ENCODE measurements at regions not wholly inside any gene's neighbourhood (a gene's known extent, or its start where the extent isn't known, plus 50 kb on each side); places are given as distances from the start of the nearest gene placed in this dataset.
A peak's percentile ranks its signal among the peaks of the same experiment; 100 is the strongest.

DNA sequence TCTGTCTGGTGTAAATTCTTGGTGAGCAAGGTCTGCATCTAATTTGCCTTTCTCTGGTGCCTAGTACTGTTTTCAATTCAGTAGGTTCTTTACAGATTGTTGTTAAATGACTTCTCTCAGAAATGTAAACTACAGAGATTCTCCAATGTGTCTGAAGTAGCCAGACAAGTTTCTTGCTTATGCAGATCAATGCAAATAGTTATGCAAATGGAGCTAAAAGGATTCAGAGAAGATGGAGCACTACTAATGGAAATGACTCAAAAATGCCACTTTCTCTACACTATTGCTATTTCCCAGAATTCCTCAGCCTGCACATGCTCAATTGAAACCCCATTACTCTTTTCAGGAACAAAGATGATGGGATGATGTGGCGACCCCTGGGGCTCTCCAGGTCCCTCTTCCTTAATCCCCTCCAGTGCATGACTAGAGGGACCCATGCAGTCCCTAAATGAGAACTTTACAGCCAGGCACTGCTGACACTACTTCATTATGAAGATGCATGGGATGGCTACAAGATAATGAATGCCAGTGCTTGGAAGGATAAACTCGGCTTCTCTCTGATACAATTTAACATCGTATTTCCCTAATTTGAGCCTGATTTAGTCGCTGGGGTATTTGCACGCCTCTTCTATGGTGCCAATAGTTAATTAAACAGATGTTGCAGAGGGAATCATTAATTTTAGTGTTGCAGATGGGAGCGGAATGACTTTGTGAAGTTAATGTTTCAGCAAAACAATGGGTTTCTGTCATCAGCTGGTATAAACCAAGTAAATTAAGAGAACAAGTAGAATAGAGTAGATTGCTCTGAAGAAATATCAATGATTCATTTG lies 753.2 kb downstream of the TLR4 start:
- no peaks in the 10 kb centered on the region for H3K9me3 ChIP-seq
- 86 to 90% methylated on average over 6 of the region's 6 CpGs for WGBS, 2 donors
- H3K27me3 ChIP-seq, result no peaks in the 10 kb centered on the region
- H3K4me3 ChIP-seq, result no peak overlapping the region
- no peak overlapping the region for H3K27ac ChIP-seq
- H3K4me1 ChIP-seq, result peaks cover 0 to 13% (median 6%) of the 10 kb centered on the region in 4 donors
- TF ChIP-seq EP300 (IDR thresholded peaks at IDR 0.05), result no peak
- TF ChIP-seq CTCF (IDR thresholded peaks at IDR 0.05), result no peak
- TF ChIP-seq POLR2AphosphoS5 (IDR thresholded peaks at IDR 0.05), result no peak
- no peak for TF ChIP-seq POLR2A (IDR thresholded peaks at IDR 0.05)
- DNase-seq, result no peak
- no peaks in the 10 kb centered on the region for H3K36me3 ChIP-seq
- intact Hi-C loops (cut with DNase I), result loop anchor here (10.0 kb wide), 1 partner anchor 207 kb away; no protein-coding TSS in a partner anchor

GRCh38 chr9:118459913-118460312 lies 755.7 kb downstream of the TLR4 start:
- intact Hi-C loops (cut with DNase I), result loop anchor here (10.0 kb wide), 1 partner anchor 205 kb away; no protein-coding TSS in a partner anchor
- Histone ChIP-seq H3K9me3 (no peaks in the 10 kb centered on the region), H3K4me1 (peaks cover 0 to 13% (median 6%) of the 10 kb centered on the region in 4 donors), H3K27me3 (no peaks in the 10 kb centered on the region), H3K4me3 (no peak overlapping the region), H3K36me3 (no peaks in the 10 kb centered on the region), H3K27ac (peak overlapping the region in 2 of 4 donors; percentile 70 to 74)
- DNase-seq, result peak; percentile 86
- 24 to 64% methylated on average over 2 of the region's 2 CpGs for WGBS, 2 donors
- TF ChIP-seq EP300 (IDR thresholded peaks at IDR 0.05) (peak in 3 of 4 donors; percentile 35 to 80 (median 68)), POLR2AphosphoS5 (IDR thresholded peaks at IDR 0.05) (peak in 3 of 4 donors; percentile 62 to 77 (median 70)), CTCF (IDR thresholded peaks at IDR 0.05) (no peak)

- no peaks in the 10 kb centered on the region for H3K36me3 ChIP-seq
- intact Hi-C loops (cut with DNase I), result no loop called here
- no peak overlapping the region for H3K27ac ChIP-seq
- WGBS, 2 donors, result 78 to 86% methylated on average over 1 of the region's 1 CpG
- no peak overlapping the region for H3K4me3 ChIP-seq
- TF ChIP-seq POLR2AphosphoS5 (IDR thresholded peaks at IDR 0.05) (no peak), EP300 (IDR thresholded peaks at IDR 0.05) (no peak), POLR2A (IDR thresholded peaks at IDR 0.05) (no peak), CTCF (IDR thresholded peaks at IDR 0.05) (no peak)
- peaks cover 0 to 13% (median 6%) of the 10 kb centered on the region in 4 donors for H3K4me1 ChIP-seq
- no peak for DNase-seq
- no peaks in the 10 kb centered on the region for H3K9me3 ChIP-seq
- H3K27me3 ChIP-seq, result no peaks in the 10 kb centered on the region
Observed at GRCh38 chr9:118463419-118463818, 759.2 kb downstream of the TLR4 start.

GRCh38 chr9:118473521-118473920 lies 769.3 kb downstream of the TLR4 start:
- TF ChIP-seq EP300 (IDR thresholded peaks at IDR 0.05), result no peak
- no peak for TF ChIP-seq CTCF (IDR thresholded peaks at IDR 0.05)
- no peak for TF ChIP-seq POLR2A (IDR thresholded peaks at IDR 0.05)
- no peak for TF ChIP-seq POLR2AphosphoS5 (IDR thresholded peaks at IDR 0.05)
- Histone ChIP-seq H3K9me3 (no peaks in the 10 kb centered on the region), H3K36me3 (no peaks in the 10 kb centered on the region), H3K27ac (no peak overlapping the region), H3K27me3 (no peaks in the 10 kb centered on the region), H3K4me3 (no peak overlapping the region), H3K4me1 (peaks cover 0 to 9% (median 4%) of the 10 kb centered on the region in 4 donors)
- DNase-seq, result no peak
- 84 to 85% methylated on average over 1 of the region's 1 CpG for WGBS, 2 donors
- intact Hi-C loops (cut with DNase I), result no loop called here
